ENCODE measurements at regions not wholly inside any gene's neighbourhood (a gene's known extent, or its start where the extent isn't known, plus 50 kb on each side); places are given as distances from the start of the nearest gene placed in this dataset.

DNA sequence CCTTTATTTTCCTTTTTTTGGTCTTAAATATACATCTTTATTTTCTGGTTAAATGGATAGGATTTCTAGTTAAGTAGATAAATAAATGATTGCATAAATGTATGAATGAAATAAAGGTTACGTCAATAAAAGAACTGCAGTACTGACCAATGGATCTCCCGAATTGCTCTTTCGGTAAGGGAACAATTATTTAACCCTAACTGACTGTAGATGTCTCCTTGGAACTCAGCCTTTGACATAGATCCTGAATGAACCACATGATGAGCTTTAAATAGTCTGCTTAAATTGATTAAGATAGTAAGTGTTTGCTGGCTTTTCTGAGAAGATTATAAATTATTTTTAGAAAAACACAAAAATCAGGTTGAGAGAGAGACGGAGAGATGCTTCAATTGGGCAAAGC, 391.0 kb upstream of the SYT1 start:
- Mint-ChIP-seq H3K9me3 (peaks cover 2% of the 10 kb centered on the region), H3K27me3 (ENCODE audit: insufficient read depth, low read depth) (no peaks in the 10 kb centered on the region), H3K4me3 (no peak overlapping the region), H3K27ac (no peak overlapping the region), H3K36me3 (no peaks in the 10 kb centered on the region), H3K4me1 (no peaks in the 10 kb centered on the region)
- H3K36me3 ChIP-seq = no peaks in the 10 kb centered on the region
- no peaks in the 10 kb centered on the region for H4K20me1 ChIP-seq (ENCODE audit: low read depth)
- no peak overlapping the region for H3K9ac ChIP-seq
- H2AFZ ChIP-seq (replicated peaks) = no peak overlapping the region
- no peak overlapping the region for H3K4me3 ChIP-seq
- no peaks in the 10 kb centered on the region for H3F3A ChIP-seq (ENCODE audit: low read depth)
- DNase-seq (ENCODE audit: low spot score) = no peak
- H3K4me2 ChIP-seq = no peak overlapping the region
- no peaks in the 10 kb centered on the region for H3K9me3 ChIP-seq (ENCODE audit: low read depth)
- no peaks in the 10 kb centered on the region for H3K27me3 ChIP-seq
- no peaks in the 10 kb centered on the region for H3K79me2 ChIP-seq (ENCODE audit: low read depth)
- TF ChIP-seq EZH2 (IDR thresholded peaks at IDR 0.05) (no peak), CTCF (IDR thresholded peaks at IDR 0.05) (no peak), EZH2phosphoT487 (IDR thresholded peaks at IDR 0.05) (no peak)
- no peak overlapping the region for H3K27ac ChIP-seq
- peaks cover 4% of the 10 kb centered on the region for H3K4me1 ChIP-seq

- H3K36me3 ChIP-seq = no peaks in the 10 kb centered on the region
- no peak overlapping the region for H3K27ac Mint-ChIP-seq
- no peaks in the 10 kb centered on the region for H3K36me3 Mint-ChIP-seq
- H3K27ac ChIP-seq = no peak overlapping the region
- H4K20me1 ChIP-seq (ENCODE audit: low read depth) = no peaks in the 10 kb centered on the region
- H3K9me3 ChIP-seq (ENCODE audit: low read depth) = no peaks in the 10 kb centered on the region
- H3K4me3 ChIP-seq = no peak overlapping the region
- no peak overlapping the region for H3K4me2 ChIP-seq
- DNase-seq (ENCODE audit: low spot score) = no peak
- H3F3A ChIP-seq (ENCODE audit: low read depth) = no peaks in the 10 kb centered on the region
- no peak for TF ChIP-seq EZH2 (IDR thresholded peaks at IDR 0.05)
- no peak for TF ChIP-seq CTCF (IDR thresholded peaks at IDR 0.05)
- TF ChIP-seq EZH2phosphoT487 (IDR thresholded peaks at IDR 0.05) = no peak
- peaks cover 3% of the 10 kb centered on the region for H3K4me1 Mint-ChIP-seq
- H3K4me3 Mint-ChIP-seq = no peak overlapping the region
- peaks cover 5% of the 10 kb centered on the region for H3K9me3 Mint-ChIP-seq
- H2AFZ ChIP-seq (replicated peaks) = peak overlapping the region; percentile 1
- no peak overlapping the region for H3K9ac ChIP-seq
- H3K79me2 ChIP-seq (ENCODE audit: low read depth) = no peaks in the 10 kb centered on the region
- H3K27me3 Mint-ChIP-seq (ENCODE audit: insufficient read depth, low read depth) = no peaks in the 10 kb centered on the region
- no peaks in the 10 kb centered on the region for H3K27me3 ChIP-seq
- no peaks in the 10 kb centered on the region for H3K4me1 ChIP-seq
Observed at GRCh38 chr12:78483767-78484315, 380.7 kb upstream of the SYT1 start.

GRCh38 chr12:78489990-78490389, 374.6 kb upstream of the SYT1 start:
- no peaks in the 10 kb centered on the region for H3K27me3 Mint-ChIP-seq (ENCODE audit: insufficient read depth, low read depth)
- Histone ChIP-seq H3K27me3 (no peaks in the 10 kb centered on the region), H4K20me1 (ENCODE audit: low read depth) (no peaks in the 10 kb centered on the region), H3K79me2 (ENCODE audit: low read depth) (no peaks in the 10 kb centered on the region), H3K36me3 (no peaks in the 10 kb centered on the region), H3K9me3 (ENCODE audit: low read depth) (no peaks in the 10 kb centered on the region), H3F3A (ENCODE audit: low read depth) (no peaks in the 10 kb centered on the region), H3K4me1 (no peaks in the 10 kb centered on the region), H3K4me3 (no peak overlapping the region), H3K4me2 (no peak overlapping the region), H3K27ac (no peak overlapping the region), H3K9ac (no peak overlapping the region), H2AFZ (replicated peaks) (no peak overlapping the region)
- H3K9me3 Mint-ChIP-seq = peaks cover 6% of the 10 kb centered on the region
- no peak overlapping the region for H3K4me3 Mint-ChIP-seq
- no peaks in the 10 kb centered on the region for H3K36me3 Mint-ChIP-seq
- H3K27ac Mint-ChIP-seq = no peak overlapping the region
- TF ChIP-seq EZH2phosphoT487 (IDR thresholded peaks at IDR 0.05) = no peak
- TF ChIP-seq CTCF (IDR thresholded peaks at IDR 0.05) = no peak
- TF ChIP-seq EZH2 (IDR thresholded peaks at IDR 0.05) = no peak
- peaks cover 3% of the 10 kb centered on the region for H3K4me1 Mint-ChIP-seq
- DNase-seq (ENCODE audit: low spot score) = no peak

All from neural progenitor cell (in vitro differentiated cells).